Left renal pelvis (tissue), 4 donors: ENCODE measurements at regions not wholly inside any gene's neighbourhood (a gene's known extent, or its start where the extent isn't known, plus 50 kb on each side); places are given as distances from the start of the nearest gene placed in this dataset.

Source experiments
- DNase-seq, 4 donors: peaks; one replicate each; pipeline ENCODE4 v3.0.0-alpha.2; 2013; ENCODE audit warnings: low read depth in 4 of 4, low spot score in 3 of 4

DNA sequence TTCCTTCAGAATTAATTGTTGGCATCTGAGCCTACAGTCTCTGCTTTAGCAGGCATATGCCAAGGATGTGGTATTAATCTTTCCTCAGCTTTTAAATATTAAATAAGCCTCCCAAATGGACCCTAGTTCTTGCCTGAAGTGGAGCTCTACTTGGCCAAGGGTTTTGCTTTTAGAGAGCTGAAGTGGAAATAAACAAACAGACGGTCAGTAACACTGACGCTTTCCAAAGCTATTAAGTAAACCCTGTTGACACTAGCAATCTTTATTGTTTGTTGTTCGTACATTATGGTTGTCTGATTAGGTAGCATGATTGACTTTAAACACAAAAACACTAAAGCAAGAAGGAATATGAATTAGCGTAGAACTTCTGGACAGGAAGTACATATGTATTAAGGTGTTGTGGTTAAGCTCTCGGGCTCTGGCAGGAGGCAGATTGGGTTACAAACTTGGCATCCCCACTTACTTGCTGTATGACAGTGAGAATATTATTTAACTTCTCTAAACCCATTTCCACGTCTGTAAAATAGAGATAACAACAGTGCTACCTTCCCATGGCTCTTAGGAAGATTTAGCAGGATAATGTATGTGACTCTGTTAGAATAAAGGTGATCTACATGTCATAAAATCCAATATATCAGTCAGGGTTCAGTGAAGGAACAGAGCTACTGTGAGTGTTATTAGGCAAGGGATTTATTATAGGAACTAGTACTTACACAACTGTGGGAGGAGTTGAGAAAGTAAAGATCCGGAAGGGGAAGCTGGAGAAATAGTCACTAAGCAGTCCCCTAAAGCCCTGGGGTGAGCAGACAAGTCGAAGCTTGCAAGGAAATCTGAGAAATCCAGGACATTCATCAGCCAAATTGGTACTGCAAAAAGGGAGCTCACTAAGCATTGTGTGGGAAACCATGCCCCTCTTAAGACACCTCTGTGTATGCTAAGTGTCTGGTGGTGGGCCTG is 92.2 kb upstream of the ATF7IP start:
- no peak for DNase-seq

DNA sequence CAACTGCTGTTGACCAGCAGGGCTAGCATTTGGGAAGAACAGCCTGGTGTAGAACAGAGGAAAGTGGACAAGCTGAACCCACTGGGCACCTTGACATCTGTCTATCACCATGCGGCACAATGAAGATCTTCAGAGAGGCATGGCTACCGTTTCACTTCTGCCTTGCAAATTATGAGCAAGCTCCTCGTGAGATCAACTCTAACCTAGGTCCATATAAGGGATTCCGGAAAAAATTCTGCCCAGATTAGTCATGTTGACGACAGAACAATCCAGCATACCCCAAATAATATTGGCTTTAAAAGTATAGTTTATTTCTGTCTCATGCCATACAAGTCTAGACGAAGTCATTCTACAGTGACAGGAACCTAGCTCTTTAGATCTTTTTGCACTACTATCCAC is 91.6 kb upstream of the ATF7IP start:
- DNase-seq = no peak

DNA sequence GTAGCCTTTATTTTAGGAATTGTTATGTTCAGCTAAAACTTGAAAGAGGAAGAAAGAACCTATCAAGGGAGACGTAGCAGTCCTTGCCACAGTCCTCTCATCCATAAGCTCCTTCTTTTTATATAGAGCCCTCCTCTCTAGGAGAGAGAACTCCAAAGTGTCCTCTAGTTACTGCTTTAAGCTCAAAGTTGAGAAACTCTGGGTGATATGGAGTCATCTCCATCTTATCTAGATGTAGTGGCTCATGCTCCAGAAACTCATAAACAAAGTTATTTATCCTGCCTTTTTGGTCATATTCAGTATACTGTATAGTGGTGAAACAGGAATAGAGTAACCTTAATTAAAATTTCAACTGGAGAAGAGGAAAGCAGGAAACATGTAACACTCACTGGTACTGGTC is 90.4 kb upstream of the ATF7IP start:
- DNase-seq = no peak

DNA sequence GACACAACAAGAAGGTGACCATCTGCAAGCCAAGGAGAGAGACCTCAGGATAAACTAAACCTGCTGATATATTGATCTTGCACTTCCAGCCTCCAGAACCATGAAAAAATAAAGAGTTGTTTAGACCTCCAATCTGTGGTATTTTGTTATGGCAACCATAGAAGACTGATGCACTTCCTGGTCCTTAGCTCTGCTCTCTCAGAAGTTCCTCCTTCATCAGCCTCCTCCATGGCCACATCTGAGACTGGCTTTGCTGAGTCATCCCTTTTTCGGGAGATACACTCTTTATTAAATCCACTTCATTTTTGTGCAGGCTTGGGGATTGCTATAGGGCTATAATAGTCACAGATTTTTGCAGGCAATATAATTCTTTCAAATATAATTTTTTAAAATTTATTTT is 89.6 kb upstream of the ATF7IP start:
- DNase-seq = no peak

DNA sequence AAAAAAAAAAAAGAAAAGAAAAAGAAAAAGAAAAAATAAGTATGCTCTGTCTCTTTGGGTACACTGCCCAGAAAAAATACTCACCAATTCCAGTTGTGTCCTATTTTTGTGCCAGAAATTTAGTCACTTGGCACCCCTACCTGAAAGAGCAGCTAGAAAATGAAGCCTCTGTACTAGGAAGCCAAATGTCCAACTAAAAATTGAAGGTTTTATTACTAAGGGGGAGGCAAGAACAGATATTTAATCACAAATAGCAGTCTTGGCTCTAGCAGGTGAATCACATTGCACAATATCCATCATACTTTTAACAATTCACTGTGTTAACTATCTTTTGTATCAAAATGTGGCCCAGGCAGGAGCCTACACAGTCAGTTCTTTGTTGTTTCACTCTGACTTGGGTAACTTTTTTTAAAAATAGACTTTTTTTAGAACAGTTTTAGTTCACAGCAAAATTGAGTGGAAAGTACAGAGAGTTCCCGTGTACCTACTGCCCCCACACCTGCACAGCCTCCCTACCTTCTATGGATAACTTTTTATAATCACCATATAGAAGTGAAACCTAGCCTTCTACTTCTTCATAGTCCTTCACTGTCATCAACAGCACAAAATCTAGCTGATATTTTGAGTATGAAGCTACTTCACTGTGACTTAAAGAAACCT is 87.1 kb upstream of the ATF7IP start:
- DNase-seq = no peak

DNA sequence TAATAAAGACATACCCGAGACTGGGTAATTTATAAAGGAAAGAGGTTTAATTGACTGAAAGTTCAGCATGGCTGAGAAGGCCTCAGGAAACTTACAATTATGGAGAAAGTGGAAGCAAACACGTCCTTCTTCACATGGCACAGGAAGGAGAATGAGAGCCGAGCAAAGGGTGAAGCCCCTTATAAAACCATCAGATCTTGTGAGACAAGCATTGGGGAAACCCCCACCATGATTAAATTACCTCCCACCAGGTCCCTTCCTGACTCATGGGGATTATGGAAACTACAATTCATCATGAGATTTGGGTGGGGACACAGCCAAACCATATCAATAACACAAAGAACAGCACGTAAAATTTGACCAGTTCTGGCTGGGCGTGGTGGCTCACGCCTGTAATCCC is 85.6 kb upstream of the ATF7IP start:
- no peak for DNase-seq

DNA sequence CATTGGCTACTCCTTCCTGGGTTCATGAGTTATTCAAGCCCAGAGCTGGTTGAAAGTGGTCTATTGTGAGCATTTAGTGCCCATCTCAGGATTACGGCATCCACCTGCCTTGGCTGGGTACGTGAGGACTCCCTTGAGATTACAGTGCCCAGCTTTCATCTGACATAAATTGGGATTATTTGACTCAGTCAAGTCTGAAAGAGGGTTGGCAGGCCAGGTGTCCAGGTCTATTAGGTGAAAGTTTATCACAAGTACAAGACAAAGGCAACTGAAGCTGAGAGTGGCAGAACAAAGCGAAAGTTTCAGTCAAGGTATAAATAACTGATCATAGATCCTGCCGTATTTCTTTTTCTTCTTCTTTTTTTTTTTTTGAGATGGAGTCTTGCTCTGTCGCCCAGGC is 84.6 kb upstream of the ATF7IP start:
- DNase-seq = no peak

DNA sequence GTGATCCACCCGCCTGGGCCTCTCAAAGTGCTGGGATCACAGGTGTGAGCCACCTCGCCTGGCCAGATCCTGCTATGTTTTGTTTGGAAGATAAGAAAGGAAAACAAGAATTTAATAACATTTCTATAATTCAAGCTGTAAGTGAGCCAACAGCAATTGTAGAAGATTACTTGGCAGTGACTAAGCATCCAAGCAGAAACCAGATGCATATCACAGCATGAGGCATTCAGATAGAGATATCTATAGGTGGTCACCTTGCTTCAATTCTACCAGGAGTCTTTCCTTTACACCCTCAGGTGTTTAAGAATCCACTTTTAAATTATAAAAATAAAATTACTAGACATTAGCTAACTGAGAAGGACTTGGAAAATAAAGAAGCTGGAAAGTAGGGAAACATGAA is 83.9 kb upstream of the ATF7IP start:
- no peak for DNase-seq

DNA sequence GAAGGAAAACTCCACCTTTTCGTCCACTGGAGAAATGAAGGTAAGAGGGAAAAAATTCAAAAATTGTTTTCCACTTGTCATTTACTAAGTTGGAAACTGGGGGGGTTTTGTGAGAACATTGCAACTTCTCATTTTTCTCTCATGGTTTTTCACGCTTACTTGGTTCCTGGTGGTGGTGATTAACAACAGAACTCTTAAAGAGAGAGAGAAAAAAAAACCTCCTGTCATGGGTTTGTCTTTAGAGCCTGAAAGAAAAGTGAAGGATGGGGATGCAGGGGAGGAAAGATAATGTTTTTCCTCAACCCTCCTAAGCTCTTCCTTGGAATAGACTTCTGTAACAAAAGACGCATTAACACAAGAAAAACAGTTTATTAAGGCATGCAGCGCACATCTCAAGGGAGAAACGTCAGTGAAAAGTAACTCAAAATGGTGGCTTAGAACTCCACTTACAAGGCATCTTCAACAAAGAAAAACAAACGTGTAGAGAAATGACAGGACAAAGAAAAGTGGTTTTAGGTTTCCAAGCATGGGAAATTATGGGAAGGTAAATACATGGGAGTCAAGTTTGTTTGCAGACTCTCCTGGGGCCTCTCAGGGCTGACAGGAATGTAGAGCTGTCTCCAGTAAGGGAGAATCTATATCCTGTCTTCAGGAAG is 81.9 kb upstream of the ATF7IP start:
- no peak for DNase-seq

DNA sequence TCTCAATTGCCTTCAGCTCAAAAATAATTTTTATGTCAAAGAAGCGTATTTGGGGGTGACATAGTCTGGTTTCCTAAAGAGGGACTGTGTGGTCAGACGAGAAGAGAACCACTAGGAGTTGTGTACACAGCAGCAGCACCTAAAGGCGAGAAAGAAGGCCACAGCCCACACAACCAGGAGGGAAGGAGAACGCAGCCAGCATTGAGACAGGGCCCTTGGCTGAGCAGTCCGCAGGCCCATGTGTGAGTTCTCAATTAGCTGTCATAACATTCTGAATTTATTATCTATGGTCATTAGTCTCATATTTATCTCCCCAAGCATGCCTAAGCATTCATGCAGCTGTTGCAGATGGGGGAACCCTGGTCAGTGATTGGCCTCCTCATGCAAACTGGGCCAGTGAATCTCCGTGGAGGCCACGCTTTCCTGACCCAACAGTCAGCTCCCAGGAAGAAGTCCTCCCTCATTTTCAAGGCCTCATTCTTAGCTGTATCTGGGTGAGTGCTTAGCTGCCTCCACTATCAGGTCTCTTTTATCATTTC is 81.2 kb upstream of the ATF7IP start:
- DNase-seq = peak in 2 of 4 donors; percentile 39 to 53

DNA sequence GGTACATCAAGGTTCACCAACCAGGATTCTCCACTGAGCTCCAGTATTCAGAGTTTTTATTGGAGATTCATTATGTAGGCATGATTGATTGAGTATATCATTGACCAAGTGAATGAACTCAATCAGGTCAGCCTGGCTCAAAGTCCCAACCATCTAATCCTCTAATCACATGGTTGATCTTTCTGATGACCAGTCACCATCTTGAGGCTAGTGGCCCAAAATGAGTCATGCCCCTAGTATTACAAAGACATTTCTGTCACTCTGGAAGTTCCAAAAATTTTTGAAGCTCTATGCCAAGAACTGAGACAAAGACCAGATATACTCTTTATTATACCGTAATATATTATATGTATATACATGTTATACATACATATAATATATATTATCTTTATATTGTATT is 75.9 kb upstream of the ATF7IP start:
- no peak for DNase-seq

DNA sequence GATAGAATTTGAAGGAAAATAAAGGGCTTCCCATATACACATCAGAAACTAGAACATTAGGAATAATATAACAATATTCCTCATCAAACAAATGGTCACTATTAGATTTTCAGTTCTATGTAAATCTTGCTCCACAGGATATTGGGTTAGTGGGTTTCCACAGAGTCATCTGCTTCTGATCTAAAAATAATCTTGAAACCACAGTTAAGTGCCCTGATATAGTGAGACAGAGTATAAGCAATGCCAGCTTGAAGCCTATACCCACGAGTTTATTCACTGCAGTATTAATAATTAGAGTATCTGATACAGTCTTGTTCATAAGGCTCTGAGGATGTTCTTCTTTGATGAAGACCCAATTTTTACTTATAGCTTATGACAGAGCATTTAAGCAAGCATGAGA is 74.5 kb upstream of the ATF7IP start:
- DNase-seq = no peak

DNA sequence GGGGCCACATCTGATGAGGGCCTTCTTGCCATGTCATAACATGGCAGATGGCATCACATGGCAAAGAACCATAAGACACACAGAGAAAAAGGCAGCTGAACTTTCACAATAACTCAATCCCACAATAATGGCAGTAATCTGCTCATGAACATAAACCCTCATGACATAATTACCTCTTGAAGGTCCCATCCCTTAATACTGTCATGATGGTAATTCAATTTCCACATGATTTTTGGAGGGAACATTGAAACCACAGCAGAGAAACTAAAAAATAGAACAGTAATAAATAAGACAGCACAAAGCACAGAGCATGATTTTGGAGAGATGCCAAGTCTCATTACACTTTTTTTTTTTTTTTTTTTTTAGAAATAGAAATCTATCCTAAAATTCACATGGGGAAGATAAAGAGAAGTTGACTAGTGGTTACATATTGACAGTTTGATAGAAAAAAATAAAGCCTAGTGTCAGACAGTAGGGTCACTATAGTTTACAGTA is 61.8 kb upstream of the ATF7IP start:
- DNase-seq = no peak

DNA sequence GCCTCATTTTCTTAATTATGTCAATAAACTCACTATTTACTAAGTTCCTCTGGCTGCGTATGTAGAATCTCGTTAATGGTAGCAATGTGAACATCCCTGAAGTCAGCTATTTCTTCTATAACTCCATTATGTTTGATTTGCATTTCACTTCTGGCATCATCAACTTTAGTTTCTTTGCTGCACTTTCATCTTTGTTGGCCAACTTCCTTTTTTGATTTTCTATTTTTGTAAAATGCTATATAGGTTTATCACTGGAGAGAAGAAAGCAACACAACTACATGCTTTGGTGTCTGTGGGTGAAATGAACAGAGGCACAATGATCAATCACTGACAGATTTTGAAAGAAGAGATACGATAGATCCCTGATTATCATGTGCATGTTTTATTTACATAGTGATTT is 58.5 kb upstream of the ATF7IP start:
- DNase-seq = no peak

DNA sequence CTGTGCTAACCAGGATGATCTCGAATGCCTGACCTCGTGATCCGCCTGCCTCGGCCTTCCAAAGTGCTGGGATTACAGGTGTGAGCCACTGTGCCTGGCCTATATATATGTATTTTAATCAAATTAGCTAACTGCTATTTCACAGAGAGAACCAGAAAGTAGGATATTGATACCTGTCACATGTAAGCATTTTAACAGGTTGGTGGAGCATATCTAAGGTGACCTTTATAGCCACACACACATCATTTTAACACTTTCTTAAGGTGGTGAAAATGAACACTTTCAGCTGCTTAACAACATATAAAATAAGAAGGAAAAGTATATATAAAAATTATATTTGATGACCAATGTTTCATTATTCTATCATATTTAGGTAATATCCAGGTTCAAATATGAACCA is 57.0 kb upstream of the ATF7IP start:
- no peak for DNase-seq

DNA sequence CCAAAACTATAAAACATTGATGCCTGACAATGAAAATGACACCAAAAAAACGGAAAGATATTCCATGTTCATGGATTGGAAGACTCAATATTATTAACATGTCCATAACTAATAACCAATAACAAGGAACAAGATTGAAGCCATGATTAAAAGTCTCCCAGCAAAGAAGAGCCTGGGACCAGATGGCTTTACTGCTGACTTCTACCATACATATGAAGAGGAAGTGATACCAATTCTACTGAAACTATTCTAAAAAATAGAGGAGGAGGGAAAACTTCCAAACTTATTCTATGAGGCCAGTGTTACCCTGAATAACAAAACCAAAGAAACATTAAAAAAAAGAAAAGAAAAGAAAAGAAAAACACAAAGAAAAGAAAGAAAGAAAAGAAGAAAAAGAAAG is 54.6 kb upstream of the ATF7IP start:
- DNase-seq = no peak

DNA sequence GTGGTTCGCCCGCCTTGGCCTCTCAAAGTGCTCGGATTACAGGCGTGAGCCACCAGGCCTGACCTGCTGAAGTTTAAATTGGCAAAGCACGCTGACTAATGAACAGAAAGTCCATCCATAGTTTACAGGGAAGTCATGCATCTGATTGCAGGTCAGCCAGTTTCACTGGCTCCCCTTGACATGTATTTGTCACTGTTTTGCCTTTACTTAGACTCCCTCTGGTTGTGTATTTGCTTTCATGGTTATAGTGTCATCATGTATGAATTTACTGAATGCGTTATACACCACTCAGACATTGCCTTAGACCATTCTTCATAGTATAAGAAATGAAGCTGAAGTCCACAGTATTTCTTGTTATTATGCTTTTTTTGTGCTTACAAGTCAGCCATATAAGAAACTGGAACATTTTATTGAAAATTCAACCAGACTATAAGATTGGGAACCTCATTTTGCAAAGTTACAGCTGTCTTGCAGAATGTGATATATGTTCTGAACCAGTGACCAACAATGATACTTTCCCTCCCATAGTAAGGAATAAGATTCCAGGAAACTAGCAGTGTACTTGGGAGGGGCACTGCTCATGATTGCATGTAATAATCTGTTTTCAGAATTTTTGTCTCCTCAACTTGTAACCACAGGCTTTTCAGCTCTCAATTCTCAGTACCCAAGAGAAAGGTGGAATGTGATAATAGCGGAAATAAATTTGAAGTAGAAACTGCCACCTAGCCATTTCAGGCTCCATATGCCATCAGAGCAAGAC is 51.9 kb upstream of the ATF7IP start:
- DNase-seq = no peak

DNA sequence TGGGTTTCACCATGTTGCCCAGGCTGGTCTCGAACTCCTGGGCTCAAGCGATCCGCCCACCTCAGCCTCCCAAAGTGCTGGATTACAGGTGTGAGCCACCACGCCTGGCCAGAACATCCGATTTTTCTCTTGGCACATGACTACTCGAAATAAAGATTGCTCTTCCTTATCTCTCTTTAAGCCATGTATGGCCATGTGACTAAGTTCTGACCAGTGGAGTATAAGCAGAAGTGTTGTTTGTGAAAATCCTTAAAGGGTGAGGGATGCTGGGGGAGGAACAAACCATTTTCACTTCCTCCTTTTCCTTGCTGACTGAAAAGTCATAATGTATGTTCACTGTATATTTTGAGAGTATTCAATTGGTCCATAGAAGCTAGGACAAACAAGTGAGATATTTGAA is 50.7 kb upstream of the ATF7IP start:
- no peak for DNase-seq

DNA sequence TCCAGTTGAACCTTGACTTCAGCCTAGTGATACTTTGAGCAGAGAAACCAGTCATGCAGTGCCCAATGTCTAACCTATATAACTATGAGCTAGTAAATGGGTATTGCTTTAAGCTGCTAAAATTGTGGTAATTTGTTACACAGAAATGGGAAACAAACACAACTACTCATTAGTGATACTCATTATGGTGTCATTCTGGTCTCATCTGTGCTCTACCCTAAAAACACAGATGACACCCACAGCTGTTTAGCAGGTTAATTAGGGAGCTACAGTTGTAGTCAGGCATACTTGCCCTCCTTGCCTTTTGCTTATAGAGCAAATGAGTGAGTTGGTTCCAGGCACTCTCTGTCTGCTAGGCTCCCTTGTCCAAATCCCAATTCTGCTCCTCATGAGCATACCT is 50.0 kb upstream of the ATF7IP start:
- DNase-seq = no peak
